ENCODE measurements at regions not wholly inside any gene's neighbourhood (a gene's known extent, or its start where the extent isn't known, plus 50 kb on each side); places are given as distances from the start of the nearest gene placed in this dataset.

DNA sequence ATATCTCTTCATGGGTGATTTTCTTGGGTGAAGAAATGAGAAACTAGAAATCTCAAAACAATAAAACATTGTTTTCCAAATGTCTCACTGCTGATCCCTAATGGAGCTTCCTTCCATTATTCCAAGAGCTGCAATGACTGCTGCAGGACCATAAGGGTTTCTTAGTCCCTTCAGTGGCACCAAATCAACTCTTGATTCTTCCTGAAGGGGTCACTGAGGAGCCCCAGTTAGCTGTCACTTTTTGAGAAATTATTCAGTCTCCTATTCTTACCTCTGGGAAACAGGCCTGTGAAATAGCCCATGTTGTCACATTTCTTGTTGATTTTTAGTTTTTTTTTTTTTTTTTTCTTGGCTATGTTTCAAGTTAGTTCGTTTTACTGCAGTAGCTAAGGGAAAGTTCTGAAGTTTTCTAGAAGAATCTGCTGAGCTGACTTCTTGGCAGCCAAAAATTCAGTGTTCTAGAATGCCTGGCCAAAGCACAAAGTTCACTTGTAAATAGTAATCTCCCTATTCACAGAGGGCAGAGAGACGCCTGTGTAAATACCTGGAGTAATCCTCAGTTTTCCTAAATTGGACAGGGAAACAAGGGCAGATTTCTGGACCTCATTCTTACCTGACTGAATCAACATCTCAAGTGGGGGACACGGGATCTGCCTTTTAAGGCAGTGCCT, 480.0 kb downstream of the RIT2 start:
- TF ChIP-seq, protein P1, sequence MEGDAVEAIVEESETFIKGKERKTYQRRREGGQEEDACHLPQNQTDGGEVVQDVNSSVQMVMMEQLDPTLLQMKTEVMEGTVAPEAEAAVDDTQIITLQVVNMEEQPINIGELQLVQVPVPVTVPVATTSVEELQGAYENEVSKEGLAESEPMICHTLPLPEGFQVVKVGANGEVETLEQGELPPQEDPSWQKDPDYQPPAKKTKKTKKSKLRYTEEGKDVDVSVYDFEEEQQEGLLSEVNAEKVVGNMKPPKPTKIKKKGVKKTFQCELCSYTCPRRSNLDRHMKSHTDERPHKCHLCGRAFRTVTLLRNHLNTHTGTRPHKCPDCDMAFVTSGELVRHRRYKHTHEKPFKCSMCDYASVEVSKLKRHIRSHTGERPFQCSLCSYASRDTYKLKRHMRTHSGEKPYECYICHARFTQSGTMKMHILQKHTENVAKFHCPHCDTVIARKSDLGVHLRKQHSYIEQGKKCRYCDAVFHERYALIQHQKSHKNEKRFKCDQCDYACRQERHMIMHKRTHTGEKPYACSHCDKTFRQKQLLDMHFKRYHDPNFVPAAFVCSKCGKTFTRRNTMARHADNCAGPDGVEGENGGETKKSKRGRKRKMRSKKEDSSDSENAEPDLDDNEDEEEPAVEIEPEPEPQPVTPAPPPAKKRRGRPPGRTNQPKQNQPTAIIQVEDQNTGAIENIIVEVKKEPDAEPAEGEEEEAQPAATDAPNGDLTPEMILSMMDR (conservative IDR thresholded peaks at IDR 0.05; ENCODE audit: low read depth, low read length): no peak
- no peak for TF ChIP-seq EZH2 (IDR thresholded peaks at IDR 0.05; ENCODE audit: low read length, unreplicated experiment)
